ENCODE measurements at regions not wholly inside any gene's neighbourhood (a gene's known extent, or its start where the extent isn't known, plus 50 kb on each side); places are given as distances from the start of the nearest gene placed in this dataset.
"Not testable (repeated sequence)": the region's sequence is repeated elsewhere in the genome, so short reads cannot be mapped to it uniquely, and the experiment has no call there.

DNA sequence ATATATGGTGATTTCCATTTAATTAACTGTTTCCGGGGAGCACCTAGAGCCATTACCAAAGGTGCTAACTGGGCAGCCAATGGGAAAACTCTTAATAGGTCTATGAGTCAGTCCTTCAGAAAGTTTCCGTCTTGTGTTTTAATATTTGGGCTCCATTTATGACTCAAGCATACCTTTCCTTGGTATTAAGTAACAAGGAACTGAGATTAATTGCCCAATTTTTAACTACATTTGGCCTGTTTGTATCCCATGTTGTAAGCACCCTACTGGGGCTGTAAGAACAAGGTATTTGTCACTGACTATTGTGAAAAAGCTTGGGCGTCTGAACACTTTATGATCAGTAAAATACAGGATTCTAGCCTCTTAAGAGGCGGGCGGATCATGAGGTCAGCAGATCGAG lies 62.8 kb upstream of the FOXN3 start:
- no peaks in the 10 kb centered on the region for H3K9me3 Mint-ChIP-seq
- H3K4me3 Mint-ChIP-seq = no peak overlapping the region
- no peaks in the 10 kb centered on the region for H3K27me3 Mint-ChIP-seq
- peaks cover 7% of the 10 kb centered on the region for H3K36me3 Mint-ChIP-seq
- H3K27ac Mint-ChIP-seq = peak overlapping the region in 1 of 3 donors; percentile 23
- H3K4me1 Mint-ChIP-seq = peaks cover 0 to 4% (median 2%) of the 10 kb centered on the region in 3 donors

DNA sequence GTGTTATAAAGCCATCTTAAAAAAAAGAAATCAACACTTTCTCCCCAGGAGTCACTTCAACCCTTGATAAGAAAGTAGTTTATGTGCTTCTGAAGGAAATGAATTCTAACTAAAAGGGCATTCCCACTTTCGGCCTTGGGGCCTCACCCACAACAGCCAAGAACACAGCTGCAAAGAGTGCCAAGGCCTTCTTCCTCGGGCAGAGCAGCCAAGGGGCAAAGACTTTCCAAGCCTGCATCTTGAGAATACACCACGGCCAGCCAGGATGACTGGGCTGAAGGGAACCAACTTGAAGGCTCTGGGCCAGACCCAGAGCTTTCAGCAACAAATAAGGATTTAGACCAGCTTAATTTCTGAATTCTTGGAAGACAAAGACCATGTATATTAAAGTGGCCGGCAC lies 60.4 kb upstream of the FOXN3 start:
- peaks cover 2 to 4% (median 4%) of the 10 kb centered on the region in 3 donors for H3K4me1 Mint-ChIP-seq
- H3K27ac Mint-ChIP-seq = peak overlapping the region in 2 of 3 donors; percentile 28 to 75
- H3K36me3 Mint-ChIP-seq = peaks cover 8% of the 10 kb centered on the region
- no peaks in the 10 kb centered on the region for H3K27me3 Mint-ChIP-seq
- H3K9me3 Mint-ChIP-seq = no peaks in the 10 kb centered on the region
- no peak overlapping the region for H3K4me3 Mint-ChIP-seq

DNA sequence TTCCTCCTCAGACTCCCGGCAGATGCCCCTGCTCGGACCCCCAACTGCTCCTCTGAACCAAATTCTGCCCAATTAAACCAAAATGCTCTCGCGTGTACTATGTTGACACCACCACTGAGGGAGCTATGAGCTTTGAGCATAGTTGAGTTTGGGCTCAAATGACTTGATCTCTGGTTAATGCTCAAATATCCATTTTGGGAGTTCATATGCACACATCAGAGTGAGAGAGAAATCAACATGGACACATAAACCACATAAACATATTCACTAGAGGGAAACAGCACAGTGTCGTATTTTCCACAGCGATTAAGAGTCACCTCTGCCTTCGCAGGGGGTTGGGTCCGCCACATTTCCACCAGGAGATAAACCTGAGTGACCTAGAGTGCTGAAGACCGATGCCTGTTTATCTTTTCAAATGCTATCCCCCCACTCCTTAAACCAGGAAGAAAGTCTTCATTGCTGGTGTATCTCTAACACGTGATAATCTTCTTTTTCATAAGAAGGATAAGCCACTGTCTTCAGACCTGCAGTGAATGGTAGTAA lies 59.4 kb upstream of the FOXN3 start:
- Mint-ChIP-seq H3K4me3 (no peak overlapping the region), H3K4me1 (peaks cover 4 to 6% (median 4%) of the 10 kb centered on the region in 3 donors), H3K27me3 (no peaks in the 10 kb centered on the region), H3K9me3 (no peaks in the 10 kb centered on the region), H3K36me3 (peaks cover 6% of the 10 kb centered on the region), H3K27ac (peak overlapping the region in 1 of 3 donors; percentile 84)

DNA sequence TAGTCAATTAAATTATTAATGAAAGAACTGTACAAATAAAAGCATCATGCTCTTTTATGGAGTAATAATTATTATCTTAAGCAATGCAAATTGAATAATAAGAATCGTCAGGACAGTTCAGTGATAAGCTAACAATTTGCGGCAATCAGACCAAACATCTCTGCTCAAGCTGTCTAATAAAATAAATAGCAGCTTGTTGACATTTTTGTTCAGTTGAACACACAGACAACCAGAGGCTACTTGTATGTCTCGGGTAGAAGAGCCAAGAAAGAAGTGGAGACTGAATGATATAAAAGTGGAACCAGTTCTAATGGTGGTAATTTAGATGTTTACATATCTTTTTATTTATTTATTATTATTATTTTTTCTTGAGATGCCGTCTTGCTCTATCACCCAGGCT lies 57.4 kb upstream of the FOXN3 start:
- peaks cover 4 to 9% (median 7%) of the 10 kb centered on the region in 3 donors for H3K4me1 Mint-ChIP-seq
- no peaks in the 10 kb centered on the region for H3K9me3 Mint-ChIP-seq

DNA sequence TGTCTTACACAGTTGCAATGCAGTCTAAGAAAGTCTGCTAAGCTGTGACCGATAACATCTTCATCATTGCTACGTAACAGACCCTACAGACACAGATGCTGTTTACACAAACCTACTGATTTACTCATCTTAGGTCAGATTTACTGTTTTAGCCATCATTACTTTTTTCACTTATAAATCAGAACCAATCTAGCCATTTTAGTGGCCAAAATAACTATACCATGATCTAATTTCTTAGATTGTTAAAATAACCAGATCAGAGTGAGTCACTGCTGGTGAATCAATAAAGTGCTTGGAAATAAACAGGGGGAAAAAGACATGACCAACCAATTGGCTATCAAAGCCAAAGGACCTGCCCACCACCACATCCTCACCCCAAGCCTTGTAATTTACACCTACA lies 57.0 kb upstream of the FOXN3 start:
- Mint-ChIP-seq H3K9me3 (no peaks in the 10 kb centered on the region), H3K36me3 (peaks cover 9% of the 10 kb centered on the region), H3K4me3 (no peak overlapping the region)

More for the DNA sequence above, 57.4 kb upstream of the FOXN3 start:
- H3K36me3 Mint-ChIP-seq = peaks cover 9% of the 10 kb centered on the region
- H3K4me3 Mint-ChIP-seq = no peak overlapping the region
- H3K27me3 Mint-ChIP-seq = no peaks in the 10 kb centered on the region
- no peak overlapping the region for H3K27ac Mint-ChIP-seq

DNA sequence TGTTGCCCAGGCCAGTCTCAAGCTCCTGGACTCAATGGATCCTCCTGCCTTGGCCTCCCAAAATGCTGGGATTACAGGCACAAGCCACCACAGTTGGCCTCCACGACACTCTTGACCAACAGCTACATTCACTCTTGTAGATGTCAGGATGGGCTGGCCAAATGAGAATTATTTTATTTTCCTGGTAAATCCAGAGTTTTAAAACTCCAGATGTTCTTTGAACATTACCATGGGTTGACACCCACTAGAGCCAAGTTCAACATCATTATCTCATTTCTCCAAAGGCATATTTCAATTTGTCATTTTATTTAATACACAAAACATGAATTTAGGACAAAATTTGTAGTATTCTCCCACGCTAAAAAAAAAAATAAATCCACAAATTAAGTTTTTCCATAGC lies 56.5 kb upstream of the FOXN3 start:
- H3K4me1 Mint-ChIP-seq = peaks cover 4 to 9% (median 7%) of the 10 kb centered on the region in 3 donors
- H3K27ac Mint-ChIP-seq = no peak overlapping the region
- peak overlapping the region in 1 of 4 donors; percentile 57 for H3K4me3 Mint-ChIP-seq
- peaks cover 9% of the 10 kb centered on the region for H3K36me3 Mint-ChIP-seq
- H3K27me3 Mint-ChIP-seq = no peaks in the 10 kb centered on the region
- no peaks in the 10 kb centered on the region for H3K9me3 Mint-ChIP-seq

More for the DNA sequence above, 57.0 kb upstream of the FOXN3 start:
- no peak overlapping the region for H3K27ac Mint-ChIP-seq
- H3K27me3 Mint-ChIP-seq = no peaks in the 10 kb centered on the region
- peaks cover 4 to 9% (median 7%) of the 10 kb centered on the region in 3 donors for H3K4me1 Mint-ChIP-seq

DNA sequence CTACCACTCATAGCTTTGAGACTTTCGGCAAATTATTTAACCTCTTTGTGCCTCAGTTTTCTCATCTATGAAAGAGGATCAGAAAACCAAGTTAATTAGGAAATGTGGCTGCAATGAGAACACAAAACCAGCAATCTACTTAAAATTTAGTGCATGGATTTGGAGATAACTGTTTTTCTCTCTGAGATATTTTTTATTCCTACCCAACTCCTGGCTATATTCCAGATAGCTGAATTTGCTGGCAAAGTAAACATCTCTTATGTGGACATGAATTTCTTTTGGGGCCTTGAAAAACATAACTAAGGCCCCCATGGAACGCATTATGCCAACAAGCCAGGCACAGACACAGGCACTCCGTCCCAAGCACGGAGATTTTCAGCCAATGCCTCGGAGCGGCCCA lies 53.4 kb upstream of the FOXN3 start:
- Mint-ChIP-seq H3K4me1 (peaks cover 10 to 18% (median 16%) of the 10 kb centered on the region in 3 donors), H3K9me3 (no peaks in the 10 kb centered on the region), H3K4me3 (no peak overlapping the region), H3K36me3 (peaks cover 7% of the 10 kb centered on the region), H3K27me3 (no peaks in the 10 kb centered on the region), H3K27ac (no peak overlapping the region)

DNA sequence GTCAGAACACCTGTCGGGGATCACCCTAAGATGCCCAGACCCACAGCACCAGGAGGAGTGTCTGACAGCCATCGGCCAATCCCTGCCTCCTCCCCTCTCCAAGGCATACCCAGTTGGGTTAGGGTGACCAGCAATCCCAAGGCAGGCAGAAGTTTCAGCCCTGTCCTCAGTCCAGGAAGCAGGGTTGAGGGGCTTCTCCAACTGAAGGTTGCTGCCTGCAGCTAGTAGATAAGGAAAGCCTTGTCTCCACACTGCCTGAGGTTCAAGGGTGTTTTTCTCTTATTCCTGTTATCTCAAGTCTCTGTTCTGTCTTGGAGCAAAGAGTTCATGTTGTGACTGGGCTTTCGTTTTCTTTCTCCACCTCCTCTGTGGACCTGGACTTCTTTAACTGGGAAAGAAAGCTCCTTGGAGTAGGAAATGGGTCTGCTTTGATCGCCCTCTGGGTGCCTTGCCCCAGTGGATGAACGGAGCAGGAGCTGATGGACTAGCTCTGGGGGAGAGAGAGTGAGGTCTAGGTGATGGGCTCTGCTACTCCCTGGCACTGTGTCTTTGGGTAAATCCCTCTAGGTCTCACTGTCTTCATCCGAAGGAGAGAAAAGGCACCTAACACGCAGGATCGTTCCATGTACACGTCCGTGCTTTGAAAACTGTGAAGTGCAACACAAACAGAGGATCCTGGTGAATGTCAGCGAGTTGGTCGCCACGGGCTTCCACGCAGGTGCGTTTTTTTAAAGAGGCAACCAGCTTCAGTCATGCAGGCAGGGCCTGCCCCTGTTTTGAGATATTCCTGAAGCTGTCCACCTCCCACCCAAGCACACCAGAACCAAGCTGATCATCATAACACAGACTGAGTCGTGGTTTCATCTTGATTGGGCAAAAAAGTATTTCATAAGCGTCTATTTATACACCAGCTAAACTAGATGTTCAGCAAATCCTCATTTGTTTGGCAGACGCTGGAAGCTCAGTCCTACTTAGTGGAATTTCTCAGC lies 52.5 kb upstream of the FOXN3 start:
- peak overlapping the region in 1 of 3 donors; percentile 57 for H3K27ac Mint-ChIP-seq
- H3K4me1 Mint-ChIP-seq = peaks cover 11 to 21% (median 16%) of the 10 kb centered on the region in 3 donors
- no peaks in the 10 kb centered on the region for H3K27me3 Mint-ChIP-seq
- no peaks in the 10 kb centered on the region for H3K9me3 Mint-ChIP-seq
- peaks cover 8% of the 10 kb centered on the region for H3K36me3 Mint-ChIP-seq
- H3K4me3 Mint-ChIP-seq = no peak overlapping the region

DNA sequence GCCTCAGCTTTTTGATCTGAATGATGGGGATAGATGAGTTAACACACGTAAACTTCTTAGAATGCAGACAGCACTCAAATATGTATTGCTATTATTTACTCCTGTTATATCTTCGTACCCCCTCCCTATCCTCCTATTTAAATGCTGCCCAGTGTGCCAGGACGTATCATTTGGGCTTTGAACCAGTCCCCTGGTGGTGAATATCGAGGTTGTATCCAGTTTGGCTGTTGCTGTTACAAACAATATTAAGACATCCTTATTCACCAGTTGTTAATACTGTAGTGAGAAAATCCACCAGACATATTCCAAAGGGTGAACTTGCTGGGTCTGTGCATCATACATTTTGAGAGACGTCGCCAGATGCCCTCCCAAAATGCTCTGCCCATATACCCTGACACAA lies 51.5 kb upstream of the FOXN3 start:
- Mint-ChIP-seq H3K27ac (no peak overlapping the region), H3K9me3 (no peaks in the 10 kb centered on the region), H3K27me3 (no peaks in the 10 kb centered on the region), H3K4me3 (no peak overlapping the region), H3K36me3 (peaks cover 11% of the 10 kb centered on the region), H3K4me1 (peaks cover 11 to 21% (median 16%) of the 10 kb centered on the region in 3 donors)

DNA sequence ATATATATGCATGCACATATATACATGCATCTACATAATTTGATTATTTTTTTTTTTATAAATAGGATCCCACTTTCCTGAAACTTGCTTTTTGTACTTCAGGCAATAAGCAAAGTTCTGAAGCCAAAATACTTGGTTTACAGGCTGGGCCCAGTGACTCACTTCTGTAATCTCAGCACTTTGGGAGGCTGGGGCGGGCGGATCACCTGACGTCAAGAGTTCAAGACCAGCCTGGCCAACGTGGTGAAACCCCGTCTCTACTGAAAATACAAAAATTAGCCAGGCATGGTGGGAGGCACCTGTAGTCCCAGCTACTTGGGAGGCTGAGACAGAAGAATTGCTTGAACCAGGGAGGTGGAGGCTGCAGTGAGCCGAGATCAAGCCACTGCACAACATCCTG lies 51.0 kb upstream of the FOXN3 start:
- not testable (repeated sequence) for H3K27me3 Mint-ChIP-seq, H3K9me3 Mint-ChIP-seq, H3K4me3 Mint-ChIP-seq, H3K27ac Mint-ChIP-seq, H3K36me3 Mint-ChIP-seq
- H3K4me1 Mint-ChIP-seq = peaks cover 14 to 20% (median 20%) of the 10 kb centered on the region in 3 donors

DNA sequence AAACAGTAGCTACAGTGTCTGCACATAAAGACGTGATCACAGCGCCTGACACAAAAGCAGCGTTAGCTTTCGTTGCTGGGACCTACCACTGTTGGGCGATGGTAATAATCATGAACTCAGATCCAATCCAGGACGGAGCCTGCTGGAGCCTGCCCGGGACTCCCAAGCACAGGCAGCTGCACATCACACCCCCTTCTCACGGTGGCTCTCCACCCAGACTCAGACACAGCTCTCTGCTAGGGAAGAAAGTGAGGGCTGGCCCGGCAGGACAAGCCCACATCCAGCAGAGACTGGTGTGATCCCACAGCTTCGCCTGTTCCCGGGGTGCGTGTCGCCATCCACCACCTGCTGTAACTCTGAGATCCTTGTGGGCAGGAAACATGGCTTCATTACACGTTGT lies 49.9 kb upstream of the FOXN3 start:
- Mint-ChIP-seq H3K4me1 (peaks cover 19 to 27% (median 23%) of the 10 kb centered on the region in 3 donors), H3K9me3 (no peaks in the 10 kb centered on the region), H3K27me3 (no peaks in the 10 kb centered on the region), H3K27ac (peak overlapping the region in 1 of 3 donors; percentile 68), H3K36me3 (peaks cover 9% of the 10 kb centered on the region), H3K4me3 (no peak overlapping the region)

Measured in IgD-negative memory B cell (primary cell).